Esophagus muscularis mucosa (tissue), 4 donors: ENCODE measurements at regions not wholly inside any gene's neighbourhood (a gene's known extent, or its start where the extent isn't known, plus 50 kb on each side); places are given as distances from the start of the nearest gene placed in this dataset.

Experiments
- DNase-seq: peaks from one replicate; pipeline ENCODE4 v3.0.0-alpha.2; 2017; ENCODE audit errors: extremely low spot score
- H3K27ac ChIP-seq, 4 donors: fragments of 200-600 bp; sonication (generic); replicated peaks in 1 of 4; 1 replicate in 3 of 4; 2 replicates in 1 of 4; pipeline ENCODE4 v1.5.1; 2016 to 2019; ENCODE audit warnings: mild to moderate bottlenecking in 1 of 4
- H3K27me3 ChIP-seq, 4 donors: fragments of 200-600 bp; sonication (generic); one replicate each; pipeline versions ENCODE4 v1.5.1 to v1.6.0; 2016 to 2019
- H3K36me3 ChIP-seq, 4 donors: fragments of 200-600 bp; sonication (generic); one replicate each; pipeline ENCODE4 v1.5.1; 2016 to 2019
- H3K4me1 ChIP-seq, 4 donors: fragments of 200-600 bp; sonication (generic); one replicate each; pipeline ENCODE4 v1.5.1; 2016 to 2019
- H3K4me3 ChIP-seq, 4 donors: fragments of 200-600 bp; sonication (generic); 1 replicate in 2 of 4; 2 replicates in 2 of 4; pipeline ENCODE4 v1.5.1; 2016 to 2019; ENCODE audit warnings: mild to moderate bottlenecking in 4 of 4, moderate library complexity in 1 of 4
- H3K9me3 ChIP-seq, 4 donors: fragments of 200-600 bp; sonication (generic); 1 replicate in 3 of 4; 2 replicates in 1 of 4; pipeline ENCODE4 v1.5.1; 2016 to 2019
- CTCF ChIP-seq, 3 experiments: fragments of 200-600 bp in 2 of 3; fragments of 450-650 bp in 1 of 3; sonication (generic) in 2 of 3; IDR thresholded peaks; one replicate each; pipeline ENCODE4 v1.5.1; 2017 to 2019; ENCODE audit warnings: antibody characterized with exemption in 3 of 3, mild to moderate bottlenecking in 2 of 3, moderate library complexity in 1 of 3
- EP300 ChIP-seq: sonication (generic); formaldehyde crosslinking; IDR thresholded peaks from one replicate; pipeline ENCODE4 v1.6.1; 2017; ENCODE audit warnings: antibody characterized with exemption
- POLR2A ChIP-seq: fragments of 450-650 bp; IDR thresholded peaks from one replicate; pipeline ENCODE4 v1.6.1; 2017; ENCODE audit warnings: antibody characterized with exemption, moderate library complexity, mild to moderate bottlenecking, low read depth
- POLR2AphosphoS5 ChIP-seq, 2 donors: sonication (generic); formaldehyde crosslinking; IDR thresholded peaks; one replicate each; pipeline ENCODE4 v1.6.1; 2017; ENCODE audit warnings: antibody characterized with exemption in 2 of 2
- WGBS: methylation state at CpG from one replicate; pipeline ENCODE4 v1.1.5; 2018; 5-methylcytosine and 5-hydroxymethylcytosine counted together
- intact Hi-C: fragments of 100-400 bp; cut with DNase I; formaldehyde crosslinking; loops from one replicate; pipeline ENCODE4 v1.15.1; 2023

- intact Hi-C loops: no loop called here
- TF ChIP-seq CTCF (IDR thresholded peaks at IDR 0.05) (no peak), POLR2A (no peak), POLR2AphosphoS5 (IDR thresholded peaks at IDR 0.05) (no peak), EP300 (no peak)
Measured at GRCh38 chr7:126041472-126041871, 1111.8 kb upstream of the POT1 start.

GRCh38 chr7:126040114-126041045 is 1110.8 kb upstream of the POT1 start:
- H3K27ac ChIP-seq: no peak overlapping the region
- no peaks in the 10 kb centered on the region for H3K36me3 ChIP-seq
- no peak for TF ChIP-seq POLR2AphosphoS5 (IDR thresholded peaks at IDR 0.05)
- TF ChIP-seq EP300: no peak
- no peak for TF ChIP-seq POLR2A
- TF ChIP-seq CTCF (IDR thresholded peaks at IDR 0.05): no peak
- no peaks in the 10 kb centered on the region for H3K9me3 ChIP-seq
- no peaks in the 10 kb centered on the region for H3K4me1 ChIP-seq
- intact Hi-C loops: no loop called here
- no peak overlapping the region for H3K4me3 ChIP-seq
- H3K27me3 ChIP-seq: no peaks in the 10 kb centered on the region
- WGBS: 70% methylated on average over 13 of the region's 18 CpGs
- DNase-seq: no peak

More at GRCh38 chr7:126041472-126041871, 1111.8 kb upstream of the POT1 start:
- H3K4me3 ChIP-seq: no peak overlapping the region
- no peaks in the 10 kb centered on the region for H3K27me3 ChIP-seq
- 89% methylated on average over 5 of the region's 5 CpGs for WGBS
- DNase-seq: no peak
- no peak overlapping the region for H3K27ac ChIP-seq
- no peaks in the 10 kb centered on the region for H3K9me3 ChIP-seq
- no peaks in the 10 kb centered on the region for H3K4me1 ChIP-seq
- no peaks in the 10 kb centered on the region for H3K36me3 ChIP-seq

GRCh38 chr7:126026421-126027088 is 1096.9 kb upstream of the POT1 start:
- H3K36me3 ChIP-seq: no peaks in the 10 kb centered on the region
- intact Hi-C loops: no loop called here
- no peak overlapping the region for H3K27ac ChIP-seq
- H3K4me1 ChIP-seq: no peaks in the 10 kb centered on the region
- no peak for DNase-seq
- 27% methylated on average over 3 of the region's 3 CpGs for WGBS
- no peaks in the 10 kb centered on the region for H3K9me3 ChIP-seq
- no peaks in the 10 kb centered on the region for H3K27me3 ChIP-seq
- no peak overlapping the region for H3K4me3 ChIP-seq
- TF ChIP-seq POLR2AphosphoS5 (IDR thresholded peaks at IDR 0.05): no peak
- TF ChIP-seq CTCF (IDR thresholded peaks at IDR 0.05): no peak
- no peak for TF ChIP-seq POLR2A

GRCh38 chr7:126022452-126022851 is 1092.8 kb upstream of the POT1 start:
- TF ChIP-seq CTCF (IDR thresholded peaks at IDR 0.05) (no peak), EP300 (no peak), POLR2A (no peak), POLR2AphosphoS5 (IDR thresholded peaks at IDR 0.05) (no peak)
- no peak for DNase-seq
- intact Hi-C loops: no loop called here
- Histone ChIP-seq H3K4me3 (no peak overlapping the region), H3K4me1 (no peaks in the 10 kb centered on the region), H3K9me3 (no peaks in the 10 kb centered on the region), H3K36me3 (no peaks in the 10 kb centered on the region), H3K27ac (no peak overlapping the region), H3K27me3 (no peaks in the 10 kb centered on the region)
